Ishikawa (cell line): ENCODE measurements at regions not wholly inside any gene's neighbourhood (a gene's known extent, or its start where the extent isn't known, plus 50 kb on each side); places are given as distances from the start of the nearest gene placed in this dataset.

Experiments used
- CEBPB ChIP-seq: IDR thresholded peaks from 2 replicates; pipeline ENCODE4 v1.6.1; 2012
- CREB1 ChIP-seq: IDR thresholded peaks from 2 replicates; pipeline ENCODE4 v1.6.1; 2012; ENCODE audit warnings: low read depth
- EGR1 ChIP-seq: IDR thresholded peaks from 2 replicates; pipeline ENCODE4 v1.6.1; 2012
- EP300 ChIP-seq: IDR thresholded peaks from 2 replicates; pipeline ENCODE4 v1.6.1; 2012; ENCODE audit warnings: borderline replicate concordance
- FOXM1 ChIP-seq: IDR thresholded peaks from 2 replicates; pipeline ENCODE4 v1.6.1; 2012; ENCODE audit warnings: low read depth, borderline replicate concordance
- MAX ChIP-seq: IDR thresholded peaks from 2 replicates; pipeline ENCODE4 v1.6.1; 2012
- RAD21 ChIP-seq: IDR thresholded peaks from 2 replicates; pipeline ENCODE4 v1.6.1; 2012; ENCODE audit warnings: low read depth
- REST ChIP-seq: IDR thresholded peaks from 2 replicates; pipeline ENCODE4 v1.6.1; 2012; ENCODE audit warnings: low read depth, mild to moderate bottlenecking
- TAF1 ChIP-seq: IDR thresholded peaks from 2 replicates; pipeline ENCODE4 v1.6.1; 2012; ENCODE audit warnings: low read depth, mild to moderate bottlenecking
- TCF12 ChIP-seq: IDR thresholded peaks from 2 replicates; pipeline ENCODE4 v1.6.1; 2012; ENCODE audit warnings: low read depth
- USF1 ChIP-seq: IDR thresholded peaks from 2 replicates; pipeline ENCODE4 v1.6.1; 2012
- YY1 ChIP-seq: IDR thresholded peaks from 2 replicates; pipeline ENCODE4 v1.6.1; 2012; ENCODE audit warnings: low read depth
- ZBTB7A ChIP-seq: IDR thresholded peaks from 2 replicates; pipeline ENCODE4 v1.6.1; 2012; ENCODE audit warnings: low read depth

- TF ChIP-seq EP300 (no peak), TAF1 (no peak), CEBPB (no peak), TCF12 (no peak), CREB1 (no peak), REST (no peak), ZBTB7A (no peak), USF1 (no peak), YY1 (no peak), FOXM1 (no peak), MAX (no peak), RAD21 (no peak), EGR1 (no peak)
Observed at GRCh38 chr17:31604936-31605335, 213.5 kb downstream of the RAB11FIP4 start.
